ENCODE measurements at regions not wholly inside any gene's neighbourhood (a gene's known extent, or its start where the extent isn't known, plus 50 kb on each side); places are given as distances from the start of the nearest gene placed in this dataset.

DNA sequence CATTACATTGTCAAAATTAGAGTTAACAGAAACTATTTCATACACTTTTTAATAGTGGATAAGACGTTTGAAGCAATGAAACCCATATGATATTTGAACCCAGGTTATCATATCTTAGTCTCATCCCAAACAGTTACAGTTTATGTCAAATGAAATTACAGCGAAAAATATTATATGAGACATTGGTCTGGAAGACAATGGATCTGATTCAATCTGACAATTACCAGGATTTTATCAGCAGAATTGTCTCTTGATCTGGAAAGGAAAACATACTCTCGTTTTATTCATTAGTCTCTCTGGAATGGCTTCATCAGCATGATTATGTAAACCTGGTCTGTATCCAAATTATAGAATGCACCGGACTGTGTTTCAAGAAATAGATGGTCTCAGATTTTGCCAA lies 818.6 kb downstream of the NCAM2 start:
- Histone ChIP-seq H3K27ac (ENCODE audit: low read depth, low read length) (no peak overlapping the region), H3K4me1 (replicated peaks in 1 of 4; ENCODE audit: control insufficient read depth in 3 of 4, insufficient read depth in 4 of 4, low read length in 3 of 4) (no peaks in the 10 kb centered on the region), H2BK20ac (ENCODE audit: low read length) (no peak overlapping the region), H3K9me3 (ENCODE audit: insufficient read depth in 2 of 2, low read depth in 1 of 2, low read length in 1 of 2) (no peaks in the 10 kb centered on the region), H3K14ac (ENCODE audit: insufficient read length) (no peak overlapping the region), H3K36me3 (ENCODE audit: control insufficient read depth in 2 of 4, insufficient read depth in 4 of 4, low read length in 3 of 4) (no peaks in the 10 kb centered on the region), H4K91ac (replicated peaks; ENCODE audit: insufficient read length, low read length) (no peak overlapping the region), H3K79me2 (ENCODE audit: control insufficient read depth in 1 of 2, insufficient read depth in 2 of 2, low read length in 2 of 2) (no peaks in the 10 kb centered on the region), H3K4ac (replicated peaks; ENCODE audit: insufficient read length, low read depth, low read length) (no peak overlapping the region), H3K4me2 (ENCODE audit: insufficient read depth in 1 of 2, low read depth in 2 of 2, low read length in 2 of 2) (no peak overlapping the region), H3K56ac (replicated peaks; ENCODE audit: insufficient read length, low read depth, low read length) (no peak overlapping the region), H3K27me3 (replicated peaks in 1 of 4; ENCODE audit: control insufficient read depth in 3 of 4, extremely low read depth in 1 of 4, insufficient read depth in 3 of 4, low read length in 3 of 4) (no peaks in the 10 kb centered on the region), H3K9ac (replicated peaks in 1 of 4; ENCODE audit: extremely low read depth in 1 of 4, low read depth in 3 of 4, low read length in 3 of 4) (no peak overlapping the region), H3K23me2 (ENCODE audit: low read depth, low read length) (no peaks in the 10 kb centered on the region), H3K4me3 (ENCODE audit: extremely low read depth in 1 of 4, insufficient read depth in 2 of 4, low read depth in 3 of 4, low read length in 4 of 4) (no peak overlapping the region), H4K8ac (ENCODE audit: extremely low read depth, insufficient read depth, low read length) (no peak overlapping the region), H2BK120ac (replicated peaks; ENCODE audit: low read depth, low read length) (no peak overlapping the region), H2AK5ac (ENCODE audit: low read depth, low read length) (no peak overlapping the region), H4K5ac (ENCODE audit: insufficient read length, low read depth, low read length) (no peak overlapping the region), H3K23ac (ENCODE audit: insufficient read length) (no peak overlapping the region), H2BK5ac (ENCODE audit: low read depth, low read length) (no peak overlapping the region), H3K79me1 (ENCODE audit: low read depth, low read length) (no peaks in the 10 kb centered on the region), H2AFZ (ENCODE audit: low read length) (no peak overlapping the region), H4K20me1 (replicated peaks in 1 of 2; ENCODE audit: control insufficient read depth in 1 of 2, insufficient read depth in 2 of 2, low read length in 2 of 2) (no peaks in the 10 kb centered on the region), H2BK15ac (ENCODE audit: low read length) (no peak overlapping the region), H2BK12ac (ENCODE audit: low read depth, low read length) (no peak overlapping the region), H3K18ac (ENCODE audit: extremely low read depth, low read length) (no peak overlapping the region)
- FAIRE-seq (no peak), DNase-seq (ENCODE audit: low read depth in 1 of 2, low spot score in 2 of 2) (no peak)
- no peak for TF ChIP-seq RAD21 (IDR thresholded peaks at IDR 0.05 in 1 of 2, conservative IDR thresholded peaks at IDR 0.05 in 1 of 2; ENCODE audit: low read depth in 2 of 2, low read length in 2 of 2)
- no peak for TF ChIP-seq BRCA1 (IDR thresholded peaks at IDR 0.05; ENCODE audit: low read depth, low read length)
- no peak for TF ChIP-seq SIN3A (conservative IDR thresholded peaks at IDR 0.05 in 1 of 2, IDR thresholded peaks at IDR 0.05 in 1 of 2; ENCODE audit: low read depth in 1 of 2, low read length in 2 of 2)
- TF ChIP-seq ASH2L (IDR thresholded peaks at IDR 0.05; ENCODE audit: low read length), result no peak
- TF ChIP-seq SIX5 (IDR thresholded peaks at IDR 0.05; ENCODE audit: low read depth, low read length), result no peak
- no peak for TF ChIP-seq MAFK (IDR thresholded peaks at IDR 0.05; ENCODE audit: low read depth, low read length)
- TF ChIP-seq GTF2F1 (IDR thresholded peaks at IDR 0.05; ENCODE audit: borderline replicate concordance, low read depth, low read length), result no peak
- no peak for TF ChIP-seq KDM1A (IDR thresholded peaks at IDR 0.05; ENCODE audit: borderline replicate concordance, low read length)
- TF ChIP-seq EZH2 (IDR thresholded peaks at IDR 0.05; ENCODE audit: low read depth, low read length, severe bottlenecking), result no peak
- TF ChIP-seq, protein P1, sequence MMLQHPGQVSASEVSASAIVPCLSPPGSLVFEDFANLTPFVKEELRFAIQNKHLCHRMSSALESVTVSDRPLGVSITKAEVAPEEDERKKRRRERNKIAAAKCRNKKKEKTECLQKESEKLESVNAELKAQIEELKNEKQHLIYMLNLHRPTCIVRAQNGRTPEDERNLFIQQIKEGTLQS (IDR thresholded peaks at IDR 0.05; ENCODE audit: insufficient read depth, low read depth, low read length), result no peak
- TF ChIP-seq POLR2AphosphoS5 (IDR thresholded peaks at IDR 0.05; ENCODE audit: low read depth, low read length), result no peak
- no peak for TF ChIP-seq CTBP2 (IDR thresholded peaks at IDR 0.05; ENCODE audit: borderline replicate concordance, insufficient read depth, insufficient read length, low read length)
- POLR2A ChIA-PET (ENCODE audit: partially characterized antibody), result no interaction called here
- WGBS, 2 experiments (ENCODE audit: extremely low coverage in 1 of 2, insufficient coverage in 1 of 2, insufficient read length in 1 of 2, insufficient replicate concordance in 2 of 2, low coverage in 1 of 2, low lambda C conversion rate in 2 of 2, missing lambda C conversion rate in 1 of 2), result 94% methylated on average over 4 of the region's 4 CpGs; no CpG with 5 or more reads in 1 of the 2 experiments
- CTCF ChIA-PET (ENCODE audit: partially characterized antibody), result interaction anchor here (1.6 kb wide), 1 partner anchor 11 kb away, joined by 4 read pairs; no protein-coding TSS in a partner anchor

Data from H1 (cell line).